KOPT-K1 (cell line): ENCODE measurements at regions not wholly inside any gene's neighbourhood (a gene's known extent, or its start where the extent isn't known, plus 50 kb on each side); places are given as distances from the start of the nearest gene placed in this dataset.
"Not testable (repeated sequence)": the region's sequence is repeated elsewhere in the genome, so short reads cannot be mapped to it uniquely, and the experiment has no call there.

Experiments used
- H3K27ac ChIP-seq: fragments of 200-600 bp; sonication (generic); 2 replicates; pipeline ENCODE4 v1.5.1; 2016; ENCODE audit warnings: antibody characterized with exemption, mild to moderate bottlenecking, low read depth, low read length; ENCODE audit not compliant: poor library complexity, severe bottlenecking
- H3K36me3 ChIP-seq: fragments of 200-600 bp; sonication (generic); 2 replicates; pipeline ENCODE4 v1.5.1; 2017; ENCODE audit warnings: antibody characterized with exemption, mild to moderate bottlenecking, low read length, moderate library complexity; ENCODE audit not compliant: insufficient read depth
- H3K9me3 ChIP-seq: fragments of 200-600 bp; sonication (generic); 2 replicates; pipeline ENCODE4 v1.5.1; 2017; ENCODE audit warnings: antibody characterized with exemption, low read length, mild to moderate bottlenecking; ENCODE audit not compliant: insufficient read depth, poor library complexity, severe bottlenecking

- peaks cover 23% of the 10 kb centered on the region for H3K9me3 ChIP-seq
- H3K36me3 ChIP-seq, H3K27ac ChIP-seq: not testable (repeated sequence)
Measured at GRCh38 chr13:50772881-50773280, 70.6 kb downstream of the DLEU7 start.
